ENCODE measurements at regions not wholly inside any gene's neighbourhood (a gene's known extent, or its start where the extent isn't known, plus 50 kb on each side); places are given as distances from the start of the nearest gene placed in this dataset.
A peak's percentile ranks its signal among the peaks of the same experiment; 100 is the strongest.

DNA sequence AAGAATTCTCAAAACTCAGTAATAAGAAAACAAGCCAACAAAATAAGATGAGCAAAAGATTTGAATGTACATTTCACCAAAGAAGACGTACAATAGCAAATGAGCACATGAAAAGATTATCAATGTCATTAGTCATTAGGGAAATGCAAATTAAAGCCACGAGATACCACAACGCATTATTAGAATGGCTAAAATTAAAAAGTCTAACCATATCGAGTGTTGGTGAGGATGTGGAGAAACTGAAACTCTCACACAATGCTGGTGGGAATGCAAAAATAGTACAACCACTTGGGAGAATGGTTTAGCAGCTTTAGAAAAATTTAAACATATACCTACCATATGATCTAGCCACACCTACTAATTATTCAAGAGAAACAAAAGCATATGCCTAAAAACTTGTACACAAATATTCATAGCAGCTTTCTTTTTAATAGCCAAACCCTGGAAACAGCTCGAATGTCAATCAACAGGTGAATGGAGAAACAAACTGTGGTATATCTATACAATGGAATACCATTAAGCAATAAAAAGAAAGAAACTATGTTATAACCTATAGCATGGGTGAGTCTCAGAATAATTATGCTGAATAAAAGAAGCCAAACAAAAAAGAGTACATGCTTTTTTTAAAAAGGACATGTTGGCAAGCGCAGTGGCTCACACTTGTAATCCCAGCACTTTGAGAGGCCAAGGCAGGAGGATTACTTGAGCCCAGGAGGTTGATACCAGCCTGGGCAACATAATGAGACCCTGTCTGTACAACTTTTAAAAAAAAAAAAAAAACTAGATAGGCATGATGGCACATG lies 103.6 kb downstream of the LITAF start:
- Histone ChIP-seq H3K4me2 (ENCODE audit: unreplicated experiment) (no peak overlapping the region), H3F3A (ENCODE audit: insufficient read depth) (no peaks in the 10 kb centered on the region), H3K79me2 (ENCODE audit: insufficient read depth) (no peaks in the 10 kb centered on the region), H3K4me3 (no peak overlapping the region), H3K36me3 (ENCODE audit: low read depth) (no peaks in the 10 kb centered on the region), H3K27ac (no peak overlapping the region), H3K9me2 (ENCODE audit: insufficient read depth) (no peaks in the 10 kb centered on the region), H2AFZ (no peak overlapping the region), H3K9me3 (ENCODE audit: low read depth) (no peaks in the 10 kb centered on the region), H3K27me3 (replicated peaks; ENCODE audit: insufficient read depth) (no peaks in the 10 kb centered on the region), H3K9ac (no peak overlapping the region), H4K20me1 (ENCODE audit: insufficient read depth) (no peaks in the 10 kb centered on the region), H3K4me1 (ENCODE audit: insufficient read depth) (no peaks in the 10 kb centered on the region)
- in situ Hi-C loops (cut with MboI): no loop called here
- DNase-seq: no peak
- TF ChIP-seq EZH2 (IDR thresholded peaks at IDR 0.05; ENCODE audit: insufficient read depth, poor library complexity, severe bottlenecking) (no peak), EZH2phosphoT487 (IDR thresholded peaks at IDR 0.05; ENCODE audit: insufficient read depth, low read depth) (no peak)
- WGBS, 2 experiments (ENCODE audit: low coverage in 1 of 2, low lambda C conversion rate in 2 of 2, missing lambda C conversion rate in 2 of 2): 85 to 86% methylated on average over 6 of the region's 6 CpGs

DNA sequence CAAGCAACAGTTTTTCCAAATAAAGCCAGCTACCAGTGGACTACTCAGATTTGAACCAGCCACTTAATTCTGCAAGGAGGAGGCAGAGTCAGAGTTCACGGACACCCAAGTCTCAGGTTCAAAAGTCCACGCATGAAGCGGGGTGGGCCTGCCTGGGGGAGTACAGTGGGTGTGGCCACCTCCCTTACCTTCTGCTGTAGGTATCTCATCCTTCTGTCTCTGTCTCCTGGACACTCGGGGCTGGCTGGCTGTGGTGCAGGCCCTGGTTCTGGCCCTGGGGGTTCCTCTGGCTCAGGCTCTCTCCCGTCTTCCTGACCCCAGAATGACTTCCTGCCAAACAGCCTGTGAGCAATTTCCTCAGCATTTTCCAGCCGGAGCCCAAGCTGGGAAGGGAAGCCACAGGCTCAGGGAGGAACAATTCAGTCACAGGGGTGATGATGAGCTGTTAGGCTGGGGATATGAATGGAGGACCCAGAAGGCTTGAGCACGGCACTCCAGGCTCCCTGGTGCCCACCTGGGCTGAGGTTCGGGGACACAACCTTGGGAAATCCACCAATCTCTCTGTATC lies 101.9 kb downstream of the LITAF start:
- H3K79me2 ChIP-seq (ENCODE audit: insufficient read depth): no peaks in the 10 kb centered on the region
- TF ChIP-seq EZH2phosphoT487 (IDR thresholded peaks at IDR 0.05; ENCODE audit: insufficient read depth, low read depth) (no peak), EZH2 (IDR thresholded peaks at IDR 0.05; ENCODE audit: insufficient read depth, poor library complexity, severe bottlenecking) (no peak)
- peak; percentile 65 for DNase-seq
- H3K4me1 ChIP-seq (ENCODE audit: insufficient read depth): no peaks in the 10 kb centered on the region
- H3K27ac ChIP-seq: no peak overlapping the region
- no peak overlapping the region for H3K9ac ChIP-seq
- no peaks in the 10 kb centered on the region for H3F3A ChIP-seq (ENCODE audit: insufficient read depth)
- no peaks in the 10 kb centered on the region for H3K36me3 ChIP-seq (ENCODE audit: low read depth)
- no peak overlapping the region for H3K4me2 ChIP-seq (ENCODE audit: unreplicated experiment)
- H3K27me3 ChIP-seq (replicated peaks; ENCODE audit: insufficient read depth): no peaks in the 10 kb centered on the region
- in situ Hi-C loops (cut with MboI): no loop called here
- 41 to 53% methylated on average over 6 to 8 of the region's 8 CpGs for WGBS, 2 experiments (ENCODE audit: low coverage in 1 of 2, low lambda C conversion rate in 2 of 2, missing lambda C conversion rate in 2 of 2)
- H3K4me3 ChIP-seq: no peak overlapping the region
- no peaks in the 10 kb centered on the region for H3K9me2 ChIP-seq (ENCODE audit: insufficient read depth)
- H4K20me1 ChIP-seq (ENCODE audit: insufficient read depth): no peaks in the 10 kb centered on the region
- no peaks in the 10 kb centered on the region for H3K9me3 ChIP-seq (ENCODE audit: low read depth)
- H2AFZ ChIP-seq: no peak overlapping the region

DNA sequence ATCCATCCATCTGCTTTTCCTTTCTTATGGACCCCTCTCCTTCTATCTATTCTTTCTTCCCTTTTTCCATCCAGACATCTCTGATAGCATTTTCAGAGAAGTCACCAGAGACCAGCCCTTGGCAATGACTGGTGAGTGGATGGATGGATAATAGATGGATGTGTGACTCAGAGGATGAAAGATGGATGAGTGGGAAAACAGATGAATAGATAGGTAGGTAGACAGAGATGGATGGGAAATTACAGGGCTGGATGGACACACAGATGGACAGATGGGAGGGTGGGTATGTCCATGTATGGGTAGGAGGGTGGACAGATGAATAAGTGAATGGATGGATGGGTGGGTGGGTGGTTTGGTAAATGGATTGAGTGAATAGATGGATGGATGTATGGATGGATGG lies 101.0 kb downstream of the LITAF start:
- no peak overlapping the region for H3K27ac ChIP-seq

DNA sequence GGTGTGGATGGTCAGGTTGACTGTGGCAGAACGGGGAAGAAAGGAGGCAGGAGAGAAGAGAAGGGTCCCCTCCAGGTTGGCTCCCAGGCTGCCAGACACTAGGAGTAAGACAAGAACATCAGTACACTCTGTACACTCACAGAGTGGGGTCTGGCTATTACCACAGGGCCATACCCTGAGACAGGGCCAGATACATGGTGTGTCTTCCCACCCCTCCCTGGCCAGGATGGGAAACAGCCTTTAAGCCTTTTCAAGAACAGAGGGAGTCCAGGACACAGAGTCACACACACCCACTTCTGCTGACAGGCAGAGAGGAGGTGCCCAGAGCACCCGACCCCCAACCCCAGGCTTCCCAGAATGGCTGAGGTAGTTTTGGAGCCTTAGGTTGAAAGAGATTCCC lies 99.4 kb downstream of the LITAF start:
- H3K27ac ChIP-seq: no peak overlapping the region
- H3K36me3 ChIP-seq (ENCODE audit: low read depth): no peaks in the 10 kb centered on the region
- in situ Hi-C loops (cut with MboI): no loop called here
- H3K4me2 ChIP-seq (ENCODE audit: unreplicated experiment): no peak overlapping the region
- no peaks in the 10 kb centered on the region for H3K9me3 ChIP-seq (ENCODE audit: low read depth)
- no peaks in the 10 kb centered on the region for H3K79me2 ChIP-seq (ENCODE audit: insufficient read depth)
- WGBS, 2 experiments (ENCODE audit: low coverage in 1 of 2, low lambda C conversion rate in 2 of 2, missing lambda C conversion rate in 2 of 2): 49 to 71% methylated on average over 2 of the region's 2 CpGs
- no peak for DNase-seq
- no peaks in the 10 kb centered on the region for H3K9me2 ChIP-seq (ENCODE audit: insufficient read depth)
- H3F3A ChIP-seq (ENCODE audit: insufficient read depth): no peaks in the 10 kb centered on the region
- H3K4me3 ChIP-seq: no peak overlapping the region
- H2AFZ ChIP-seq: no peak overlapping the region
- TF ChIP-seq EZH2phosphoT487 (IDR thresholded peaks at IDR 0.05; ENCODE audit: insufficient read depth, low read depth): no peak
- TF ChIP-seq EZH2 (IDR thresholded peaks at IDR 0.05; ENCODE audit: insufficient read depth, poor library complexity, severe bottlenecking): no peak
- H3K9ac ChIP-seq: no peak overlapping the region
- no peaks in the 10 kb centered on the region for H3K4me1 ChIP-seq (ENCODE audit: insufficient read depth)
- H3K27me3 ChIP-seq (replicated peaks; ENCODE audit: insufficient read depth): no peaks in the 10 kb centered on the region
- H4K20me1 ChIP-seq (ENCODE audit: insufficient read depth): no peaks in the 10 kb centered on the region

More for the DNA sequence above, 101.0 kb downstream of the LITAF start:
- H3K9me2 ChIP-seq (ENCODE audit: insufficient read depth): no peaks in the 10 kb centered on the region
- no peak overlapping the region for H3K4me3 ChIP-seq
- no peak for DNase-seq
- H2AFZ ChIP-seq: no peak overlapping the region
- no peaks in the 10 kb centered on the region for H3K27me3 ChIP-seq (replicated peaks; ENCODE audit: insufficient read depth)
- TF ChIP-seq EZH2 (IDR thresholded peaks at IDR 0.05; ENCODE audit: insufficient read depth, poor library complexity, severe bottlenecking): no peak
- no peak for TF ChIP-seq EZH2phosphoT487 (IDR thresholded peaks at IDR 0.05; ENCODE audit: insufficient read depth, low read depth)
- H3K4me1 ChIP-seq (ENCODE audit: insufficient read depth): no peaks in the 10 kb centered on the region
- no peaks in the 10 kb centered on the region for H3K36me3 ChIP-seq (ENCODE audit: low read depth)
- no peaks in the 10 kb centered on the region for H4K20me1 ChIP-seq (ENCODE audit: insufficient read depth)
- in situ Hi-C loops (cut with MboI): no loop called here
- H3K9me3 ChIP-seq (ENCODE audit: low read depth): no peaks in the 10 kb centered on the region
- H3F3A ChIP-seq (ENCODE audit: insufficient read depth): no peaks in the 10 kb centered on the region
- H3K79me2 ChIP-seq (ENCODE audit: insufficient read depth): no peaks in the 10 kb centered on the region
- H3K9ac ChIP-seq: no peak overlapping the region
- no peak overlapping the region for H3K4me2 ChIP-seq (ENCODE audit: unreplicated experiment)
